ENCODE measurements at regions not wholly inside any gene's neighbourhood (a gene's known extent, or its start where the extent isn't known, plus 50 kb on each side); places are given as distances from the start of the nearest gene placed in this dataset.

- DNase-seq: no peak
These were observed 1506.9 kb upstream of the TMEM132C start for GRCh38 chr12:126760092-126760491.

- no peak for DNase-seq
These were observed 1505.5 kb upstream of the TMEM132C start for GRCh38 chr12:126761420-126761819.

- no peak for DNase-seq
These were observed 1504.8 kb upstream of the TMEM132C start for GRCh38 chr12:126762150-126762549.

- no peak for DNase-seq
These were observed 1503.6 kb upstream of the TMEM132C start for GRCh38 chr12:126763359-126763758.

GRCh38 chr12:126767334-126767733 lies 1499.6 kb upstream of the TMEM132C start:
- DNase-seq: no peak

- no peak for DNase-seq
These were observed 1498.5 kb upstream of the TMEM132C start for GRCh38 chr12:126768517-126768916.

GRCh38 chr12:126770188-126770587 lies 1496.8 kb upstream of the TMEM132C start:
- DNase-seq: no peak

GRCh38 chr12:126772171-126772864 lies 1494.7 kb upstream of the TMEM132C start:
- no peak for DNase-seq

- no peak for DNase-seq
These were observed 1494.0 kb upstream of the TMEM132C start for GRCh38 chr12:126773012-126773411.

- DNase-seq: no peak
These were observed 1493.5 kb upstream of the TMEM132C start for GRCh38 chr12:126773491-126773890.

- no peak for DNase-seq
These were observed 1490.8 kb upstream of the TMEM132C start for GRCh38 chr12:126776026-126776655.

- DNase-seq: no peak
These were observed 1486.6 kb upstream of the TMEM132C start for GRCh38 chr12:126780343-126780742.

- no peak for DNase-seq
These were observed 1485.4 kb upstream of the TMEM132C start for GRCh38 chr12:126781593-126781992.

GRCh38 chr12:126782083-126782482 lies 1484.9 kb upstream of the TMEM132C start:
- DNase-seq: no peak

GRCh38 chr12:126784328-126784921 lies 1482.5 kb upstream of the TMEM132C start:
- peak; percentile 53 for DNase-seq

- DNase-seq: no peak
These were observed 1477.0 kb upstream of the TMEM132C start for GRCh38 chr12:126789963-126790362.

- DNase-seq: no peak
These were observed 1475.8 kb upstream of the TMEM132C start for GRCh38 chr12:126791122-126791521.

GRCh38 chr12:126792411-126792810 lies 1474.6 kb upstream of the TMEM132C start:
- no peak for DNase-seq

GRCh38 chr12:126797525-126797924 lies 1469.4 kb upstream of the TMEM132C start:
- DNase-seq: no peak

- DNase-seq: no peak
These were observed 1468.5 kb upstream of the TMEM132C start for GRCh38 chr12:126798449-126798848.

GRCh38 chr12:126807312-126807865 lies 1459.6 kb upstream of the TMEM132C start:
- peak; percentile 5 for DNase-seq

GRCh38 chr12:126811391-126811790 lies 1455.6 kb upstream of the TMEM132C start:
- no peak for DNase-seq

GRCh38 chr12:126819554-126819953 lies 1447.4 kb upstream of the TMEM132C start:
- DNase-seq: no peak
